Keratinocyte (primary cell): ENCODE measurements at regions not wholly inside any gene's neighbourhood (a gene's known extent, or its start where the extent isn't known, plus 50 kb on each side); places are given as distances from the start of the nearest gene placed in this dataset.

Experiments
- DNase-seq: peaks from one replicate; pipeline ENCODE4 v3.0.0-alpha.2; 2011; ENCODE audit warnings: low read depth, missing footprints, low spot score
- FAIRE-seq: peaks from 2 replicates; lab custom pipeline; 2011; peaks lifted over from hg19 to GRCh38; lab: Jason Lieb, UNC
- H2AFZ ChIP-seq: 2 replicates; pipeline ENCODE4 v1.6.0; 2012; ENCODE audit warnings: low read length, control low read depth, inconsistent platforms; ENCODE audit not compliant: control insufficient read depth
- H3K27ac ChIP-seq: 2 replicates; pipeline ENCODE4 v1.5.1; 2011; ENCODE audit warnings: low read length; ENCODE audit not compliant: control insufficient read depth, insufficient read depth
- H3K27me3 ChIP-seq: 3 replicates; pipeline ENCODE4 v1.6.0; 2011; ENCODE audit warnings: low read length; ENCODE audit not compliant: control insufficient read depth, insufficient read depth; ENCODE audit errors: extremely low read depth
- H3K36me3 ChIP-seq, 2 experiments: 2 replicates in 1 of 2; 3 replicates in 1 of 2; pipeline ENCODE4 v1.5.1; 2011; ENCODE audit warnings: low read length in 2 of 2, mild to moderate bottlenecking in 1 of 2; ENCODE audit not compliant: control insufficient read depth in 2 of 2, insufficient read depth in 2 of 2; ENCODE audit errors: extremely low read depth in 1 of 2
- H3K4me1 ChIP-seq: 3 replicates; pipeline ENCODE4 v1.5.1; 2011; ENCODE audit warnings: low read length; ENCODE audit not compliant: control insufficient read depth, insufficient read depth; ENCODE audit errors: extremely low read depth
- H3K4me2 ChIP-seq: 3 replicates; pipeline ENCODE4 v1.6.0; 2011; ENCODE audit warnings: low read depth, low read length; ENCODE audit not compliant: control insufficient read depth, insufficient read depth; ENCODE audit errors: extremely low read depth
- H3K4me3 ChIP-seq, 3 experiments: fragments of 200-600 bp in 1 of 3; sonication (generic) in 1 of 3; 2 replicates in 2 of 3; 3 replicates in 1 of 3; pipeline ENCODE4 v1.5.1; 2011 to 2016; ENCODE audit warnings: low read length in 3 of 3, mild to moderate bottlenecking in 3 of 3, control low read depth in 2 of 3, inconsistent platforms in 1 of 3, low read depth in 1 of 3, mixed read lengths in 1 of 3, mixed run types in 1 of 3, moderate library complexity in 1 of 3; ENCODE audit not compliant: control insufficient read depth in 2 of 3, insufficient read depth in 2 of 3; ENCODE audit errors: extremely low read depth in 1 of 3
- H3K79me2 ChIP-seq: 2 replicates; pipeline ENCODE4 v1.6.0; 2012; ENCODE audit warnings: low read length; ENCODE audit not compliant: control insufficient read depth, insufficient read depth
- H3K9ac ChIP-seq: 3 replicates; pipeline ENCODE4 v1.6.0; 2011; ENCODE audit warnings: low read length; ENCODE audit not compliant: control insufficient read depth, insufficient read depth; ENCODE audit errors: extremely low read depth
- H3K9me1 ChIP-seq: 3 replicates; pipeline ENCODE4 v1.6.0; 2011; ENCODE audit warnings: low read length; ENCODE audit not compliant: control insufficient read depth, insufficient read depth; ENCODE audit errors: extremely low read depth
- H3K9me3 ChIP-seq: 2 replicates; pipeline ENCODE4 v1.5.1; 2012; ENCODE audit warnings: low read depth, low read length; ENCODE audit not compliant: control insufficient read depth
- H4K20me1 ChIP-seq: 3 replicates; pipeline ENCODE4 v1.6.0; 2011; ENCODE audit warnings: low read length; ENCODE audit not compliant: control insufficient read depth, insufficient read depth; ENCODE audit errors: extremely low read depth
- EZH2 ChIP-seq: IDR thresholded peaks from one replicate; pipeline ENCODE4 v1.6.1; 2012; ENCODE audit warnings: inconsistent platforms, mild to moderate bottlenecking, low read length, moderate library complexity
- dilution Hi-C: fragments of 300-500 bp; cut with MboI; formaldehyde crosslinking; loops from one replicate; pipeline ENCODE4 v1.7.0; 2020; ENCODE audit warnings: low sequenced_read_pairs; ENCODE audit not compliant: extremely low pct_ligation_motif_present
- TF ChIP-seq, protein P1 (sequence below), 3 experiments: IDR thresholded peaks in 1 of 3; conservative IDR thresholded peaks in 1 of 3; optimal IDR thresholded peaks in 1 of 3; 2 replicates in 2 of 3; 3 replicates in 1 of 3; pipeline versions ENCODE3 to v1.5.1; 2011; ENCODE audit warnings: low read length in 3 of 3, mild to moderate bottlenecking in 3 of 3, moderate library complexity in 2 of 3, control low read depth in 1 of 3, inconsistent platforms in 1 of 3; ENCODE audit not compliant: insufficient read depth in 2 of 3; ENCODE audit errors: extremely low read depth in 1 of 3

DNA sequence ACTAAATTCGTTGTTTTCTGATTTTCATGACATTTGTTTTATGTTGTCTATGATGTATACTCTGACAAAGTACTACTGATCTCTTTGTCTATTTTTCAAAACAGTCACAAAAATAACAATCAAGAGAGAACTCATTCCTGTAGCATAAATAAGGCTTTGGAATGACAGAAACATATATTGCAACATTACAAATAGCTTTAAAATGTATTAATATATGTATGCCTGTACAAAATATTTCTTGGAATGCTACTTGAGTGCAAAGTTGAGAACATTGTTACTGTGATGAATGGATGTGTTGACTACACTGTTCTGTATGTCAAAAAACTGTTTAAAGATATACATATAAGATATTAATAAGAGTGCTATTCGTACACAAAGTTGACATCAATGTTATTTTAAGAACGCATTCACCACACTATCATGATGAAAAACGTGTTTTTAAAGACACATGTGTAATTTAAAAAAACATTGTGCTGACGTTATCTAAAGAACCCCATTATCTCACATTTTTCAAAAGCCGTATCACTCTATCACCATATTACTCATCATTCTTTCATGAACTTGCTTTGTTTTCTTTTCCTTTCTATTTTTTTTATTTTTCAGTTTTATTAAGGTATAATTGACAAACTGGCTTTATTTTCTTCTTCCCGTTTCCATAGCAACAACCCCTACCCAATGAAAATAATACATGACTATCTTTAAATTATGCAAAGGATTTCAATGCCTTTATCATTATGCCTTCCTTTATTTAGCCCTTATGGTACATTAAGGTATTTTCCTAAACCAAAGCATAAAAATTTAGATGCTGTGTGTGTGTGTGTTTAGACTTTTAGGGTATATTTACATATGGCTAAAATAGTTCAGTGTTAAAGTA is 918.8 kb downstream of the SLITRK1 start:
- H3K9ac ChIP-seq: no peak overlapping the region
- H3K79me2 ChIP-seq: no peaks in the 10 kb centered on the region
- no peaks in the 10 kb centered on the region for H4K20me1 ChIP-seq
- H3K4me2 ChIP-seq: no peak overlapping the region
- no peaks in the 10 kb centered on the region for H3K36me3 ChIP-seq
- no peaks in the 10 kb centered on the region for H3K9me1 ChIP-seq
- DNase-seq (no peak), FAIRE-seq (no peak)
- dilution Hi-C loops: no loop called here
- H3K4me3 ChIP-seq: no peak overlapping the region
- TF ChIP-seq EZH2: no peak
- TF ChIP-seq, protein P1, sequence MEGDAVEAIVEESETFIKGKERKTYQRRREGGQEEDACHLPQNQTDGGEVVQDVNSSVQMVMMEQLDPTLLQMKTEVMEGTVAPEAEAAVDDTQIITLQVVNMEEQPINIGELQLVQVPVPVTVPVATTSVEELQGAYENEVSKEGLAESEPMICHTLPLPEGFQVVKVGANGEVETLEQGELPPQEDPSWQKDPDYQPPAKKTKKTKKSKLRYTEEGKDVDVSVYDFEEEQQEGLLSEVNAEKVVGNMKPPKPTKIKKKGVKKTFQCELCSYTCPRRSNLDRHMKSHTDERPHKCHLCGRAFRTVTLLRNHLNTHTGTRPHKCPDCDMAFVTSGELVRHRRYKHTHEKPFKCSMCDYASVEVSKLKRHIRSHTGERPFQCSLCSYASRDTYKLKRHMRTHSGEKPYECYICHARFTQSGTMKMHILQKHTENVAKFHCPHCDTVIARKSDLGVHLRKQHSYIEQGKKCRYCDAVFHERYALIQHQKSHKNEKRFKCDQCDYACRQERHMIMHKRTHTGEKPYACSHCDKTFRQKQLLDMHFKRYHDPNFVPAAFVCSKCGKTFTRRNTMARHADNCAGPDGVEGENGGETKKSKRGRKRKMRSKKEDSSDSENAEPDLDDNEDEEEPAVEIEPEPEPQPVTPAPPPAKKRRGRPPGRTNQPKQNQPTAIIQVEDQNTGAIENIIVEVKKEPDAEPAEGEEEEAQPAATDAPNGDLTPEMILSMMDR (optimal IDR thresholded peaks at IDR 0.05 in 1 of 3, IDR thresholded peaks at IDR 0.05 in 1 of 3, conservative IDR thresholded peaks at IDR 0.05 in 1 of 3; ENCODE audit: extremely low read depth in 1 of 3, insufficient read depth in 2 of 3, low read length in 3 of 3): no peak
- no peak overlapping the region for H2AFZ ChIP-seq
- H3K27ac ChIP-seq: no peak overlapping the region
- H3K27me3 ChIP-seq: no peaks in the 10 kb centered on the region
- no peaks in the 10 kb centered on the region for H3K4me1 ChIP-seq
- H3K9me3 ChIP-seq: no peaks in the 10 kb centered on the region

DNA sequence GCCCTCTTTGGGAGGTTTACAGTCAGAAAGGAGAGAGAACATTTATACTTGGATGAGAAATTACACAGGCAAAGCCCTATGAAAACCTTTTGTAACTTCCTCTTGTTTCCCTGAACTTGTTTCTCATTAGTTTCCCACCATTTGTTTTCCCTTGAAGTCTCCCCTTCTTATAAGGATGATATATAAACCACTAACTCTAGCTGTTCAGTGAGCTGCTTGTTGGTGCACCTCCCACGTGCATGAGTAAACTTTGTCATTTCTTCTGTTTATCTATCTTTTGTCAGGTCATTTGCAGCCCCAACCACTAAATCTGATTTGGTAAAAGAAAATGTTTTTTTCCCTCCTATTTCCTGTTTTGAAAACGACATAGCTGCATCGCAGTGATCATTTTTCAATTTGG is 919.9 kb downstream of the SLITRK1 start:
- no peak for TF ChIP-seq EZH2
- TF ChIP-seq, protein P1 (optimal IDR thresholded peaks at IDR 0.05 in 1 of 3, IDR thresholded peaks at IDR 0.05 in 1 of 3, conservative IDR thresholded peaks at IDR 0.05 in 1 of 3; ENCODE audit: extremely low read depth in 1 of 3, insufficient read depth in 2 of 3, low read length in 3 of 3): no peak
- Histone ChIP-seq H3K79me2 (no peaks in the 10 kb centered on the region), H3K36me3 (no peaks in the 10 kb centered on the region), H3K9ac (no peak overlapping the region), H3K9me1 (no peaks in the 10 kb centered on the region), H3K4me1 (no peaks in the 10 kb centered on the region), H4K20me1 (no peaks in the 10 kb centered on the region), H3K27me3 (no peaks in the 10 kb centered on the region), H2AFZ (no peak overlapping the region), H3K4me3 (no peak overlapping the region), H3K9me3 (no peaks in the 10 kb centered on the region), H3K27ac (no peak overlapping the region), H3K4me2 (no peak overlapping the region)
- FAIRE-seq (no peak), DNase-seq (no peak)
- dilution Hi-C loops: no loop called here
